ENCODE measurements at regions not wholly inside any gene's neighbourhood (a gene's known extent, or its start where the extent isn't known, plus 50 kb on each side); places are given as distances from the start of the nearest gene placed in this dataset.

- Histone ChIP-seq H3K4me1 (ENCODE audit: control insufficient read depth in 1 of 2, insufficient read depth in 2 of 2, low read depth in 1 of 2, low read length in 1 of 2) (peaks cover 0 to 20% of the 10 kb centered on the region in 2 experiments; a peak in 2 of 4 replicates), H3F3A (replicated peaks; ENCODE audit: insufficient read depth) (no peaks in the 10 kb centered on the region), H3K27me3 (ENCODE audit: insufficient read depth) (no peaks in the 10 kb centered on the region), H3K4me3 (ENCODE audit: low read depth in 2 of 2, low read length in 1 of 2) (no peak overlapping the region), H2AFZ (ENCODE audit: low read depth) (no peak overlapping the region), H3K9ac (no peak overlapping the region), H3K36me3 (replicated peaks in 1 of 2; ENCODE audit: control insufficient read depth in 1 of 2, insufficient read depth in 2 of 2, low read length in 1 of 2) (no peaks in the 10 kb centered on the region), H3K9me2 (no peaks in the 10 kb centered on the region), H3K79me2 (ENCODE audit: insufficient read depth) (no peaks in the 10 kb centered on the region), H3K4me2 (no peak overlapping the region), H3K27ac (ENCODE audit: low read depth in 2 of 2, low read length in 1 of 2) (no peak overlapping the region), H4K20me1 (ENCODE audit: insufficient read depth) (no peaks in the 10 kb centered on the region), H3K9me3 (no peaks in the 10 kb centered on the region)
- CTCF ChIA-PET, result interaction anchor here (3.8 kb wide), 1 partner anchor 13 kb away, joined by 10 read pairs; no protein-coding TSS in a partner anchor
- TF ChIP-seq FOXM1 (IDR thresholded peaks at IDR 0.05; ENCODE audit: low read depth) (no peak), RXRA (IDR thresholded peaks at IDR 0.05; ENCODE audit: borderline replicate concordance, low read depth) (no peak), EP300 (IDR thresholded peaks at IDR 0.05; ENCODE audit: borderline replicate concordance in 1 of 2, low read depth in 1 of 2, low read length in 1 of 2) (no peak), RCOR1 (IDR thresholded peaks at IDR 0.05; ENCODE audit: low read length) (no peak), IRF3 (IDR thresholded peaks at IDR 0.05; ENCODE audit: low read depth, low read length) (no peak), GATA2 (CRISPR knock-in tag; IDR thresholded peaks at IDR 0.05) (no peak), YY1 (IDR thresholded peaks at IDR 0.05; ENCODE audit: low read depth) (no peak), NFIC (IDR thresholded peaks at IDR 0.05; ENCODE audit: borderline replicate concordance) (no peak)
- POLR2A ChIA-PET, result no interaction called here
- DNase-seq, result no peak
Measured at GRCh38 chr2:6067806-6068205, 375.6 kb downstream of the SOX11 start.

GRCh38 chr2:6068429-6068828 is 376.2 kb downstream of the SOX11 start:
- no peak overlapping the region for H2AFZ ChIP-seq (ENCODE audit: low read depth)
- H3K27ac ChIP-seq (ENCODE audit: low read depth in 2 of 2, low read length in 1 of 2), result no peak overlapping the region
- POLR2A ChIA-PET, result no interaction called here
- H3K4me2 ChIP-seq, result no peak overlapping the region
- no peaks in the 10 kb centered on the region for H3K9me3 ChIP-seq
- no peaks in the 10 kb centered on the region for H3F3A ChIP-seq (replicated peaks; ENCODE audit: insufficient read depth)
- TF ChIP-seq EP300 (IDR thresholded peaks at IDR 0.05; ENCODE audit: borderline replicate concordance in 1 of 2, low read depth in 1 of 2, low read length in 1 of 2) (no peak), FOXM1 (IDR thresholded peaks at IDR 0.05; ENCODE audit: low read depth) (no peak)
- H3K9me2 ChIP-seq, result no peaks in the 10 kb centered on the region
- no peak overlapping the region for H3K9ac ChIP-seq
- no peaks in the 10 kb centered on the region for H3K79me2 ChIP-seq (ENCODE audit: insufficient read depth)
- WGBS (ENCODE audit: low lambda C conversion rate), result 70% methylated on average over 6 of the region's 6 CpGs
- no peak for DNase-seq
- H3K27me3 ChIP-seq (ENCODE audit: insufficient read depth), result no peaks in the 10 kb centered on the region
- H3K4me1 ChIP-seq (ENCODE audit: control insufficient read depth in 1 of 2, insufficient read depth in 2 of 2, low read depth in 1 of 2, low read length in 1 of 2), result peaks cover 0 to 26% of the 10 kb centered on the region in 2 experiments; a peak in 2 of 4 replicates
- H4K20me1 ChIP-seq (ENCODE audit: insufficient read depth), result no peaks in the 10 kb centered on the region
- H3K36me3 ChIP-seq (replicated peaks in 1 of 2; ENCODE audit: control insufficient read depth in 1 of 2, insufficient read depth in 2 of 2, low read length in 1 of 2), result no peaks in the 10 kb centered on the region
- H3K4me3 ChIP-seq (ENCODE audit: low read depth in 2 of 2, low read length in 1 of 2), result no peak overlapping the region
- CTCF ChIA-PET, result interaction anchor here (3.8 kb wide), 1 partner anchor 12 kb away, joined by 10 read pairs; no protein-coding TSS in a partner anchor

- H2AFZ ChIP-seq (ENCODE audit: low read depth), result no peak overlapping the region
- H3K36me3 ChIP-seq (replicated peaks in 1 of 2; ENCODE audit: control insufficient read depth in 1 of 2, insufficient read depth in 2 of 2, low read length in 1 of 2), result no peaks in the 10 kb centered on the region
- no peak overlapping the region for H3K27ac ChIP-seq (ENCODE audit: low read depth in 2 of 2, low read length in 1 of 2)
- TF ChIP-seq TCF12 (IDR thresholded peaks at IDR 0.05) (no peak), CHD2 (IDR thresholded peaks at IDR 0.05; ENCODE audit: low read length, partially characterized antibody) (no peak), ELF1 (IDR thresholded peaks at IDR 0.05) (no peak), MAX (IDR thresholded peaks at IDR 0.05; ENCODE audit: low read depth) (no peak), RCOR1 (IDR thresholded peaks at IDR 0.05; ENCODE audit: low read length) (no peak)
- H3K9me2 ChIP-seq, result no peaks in the 10 kb centered on the region
- CTCF ChIA-PET, result interaction anchor here (1.0 to 3.8 kb wide), 2 partner anchors 11 to 22 kb away, joined by 3 to 10 read pairs; no protein-coding TSS in a partner anchor
- no peaks in the 10 kb centered on the region for H3K79me2 ChIP-seq (ENCODE audit: insufficient read depth)
- POLR2A ChIA-PET, result no interaction called here
- no peaks in the 10 kb centered on the region for H3K9me3 ChIP-seq
- H3K4me2 ChIP-seq, result no peak overlapping the region
- WGBS (ENCODE audit: low lambda C conversion rate), result 66% methylated on average over 4 of the region's 5 CpGs
- no peaks in the 10 kb centered on the region for H3F3A ChIP-seq (replicated peaks; ENCODE audit: insufficient read depth)
- no peaks in the 10 kb centered on the region for H3K27me3 ChIP-seq (ENCODE audit: insufficient read depth)
- H3K9ac ChIP-seq, result no peak overlapping the region
- no peak overlapping the region for H3K4me3 ChIP-seq (ENCODE audit: low read depth in 2 of 2, low read length in 1 of 2)
- no peak for DNase-seq
- peaks cover 3 to 36% of the 10 kb centered on the region in 2 experiments; a peak in 3 of 4 replicates for H3K4me1 ChIP-seq (ENCODE audit: control insufficient read depth in 1 of 2, insufficient read depth in 2 of 2, low read depth in 1 of 2, low read length in 1 of 2)
- no peaks in the 10 kb centered on the region for H4K20me1 ChIP-seq (ENCODE audit: insufficient read depth)
Measured at GRCh38 chr2:6069381-6069780, 377.2 kb downstream of the SOX11 start.

Measured in SK-N-SH (cell line).